Cardiac muscle cell (in vitro differentiated cells and primary cell): ENCODE measurements at regions not wholly inside any gene's neighbourhood (a gene's known extent, or its start where the extent isn't known, plus 50 kb on each side); places are given as distances from the start of the nearest gene placed in this dataset.

ENCODE experiments used
- DNase-seq, 2 donors: peaks; one replicate each; pipeline versions ENCODE4 v3.0.0 to v3.0.0-alpha.2; 2010 to 2017; ENCODE audit warnings: low read depth in 1 of 2, low spot score in 1 of 2
- H3K27ac ChIP-seq: fragments of 200-600 bp; sonication (generic); 2 replicates; pipeline ENCODE4 v1.5.1; 2016
- H3K27me3 ChIP-seq: fragments of 200-600 bp; sonication (generic); 2 replicates; pipeline ENCODE4 v1.6.0; 2016; ENCODE audit warnings: control low read depth
- H3K36me3 ChIP-seq: fragments of 200-600 bp; sonication (generic); 2 replicates; pipeline ENCODE4 v1.5.1; 2016; ENCODE audit warnings: control low read depth
- H3K4me1 ChIP-seq: fragments of 200-600 bp; sonication (generic); 2 replicates; pipeline ENCODE4 v1.8.1; 2017; ENCODE audit warnings: low read depth, mild to moderate bottlenecking, mixed run types
- H3K4me3 ChIP-seq: fragments of 200-600 bp; sonication (generic); 2 replicates; pipeline ENCODE4 v1.5.1; 2016; ENCODE audit warnings: mild to moderate bottlenecking
- H3K9me3 ChIP-seq: fragments of 200-600 bp; sonication (generic); 2 replicates; pipeline ENCODE4 v1.5.1; 2017; ENCODE audit warnings: low read depth, mild to moderate bottlenecking, control low read depth
- CTCF ChIP-seq: IDR thresholded peaks from 2 replicates; pipeline ENCODE4 v1.5.1; 2012; ENCODE audit warnings: low read depth, mild to moderate bottlenecking, low read length

- H3K4me3 ChIP-seq, result no peak overlapping the region
- H3K27me3 ChIP-seq, result no peaks in the 10 kb centered on the region
- no peak overlapping the region for H3K27ac ChIP-seq
- H3K9me3 ChIP-seq, result no peaks in the 10 kb centered on the region
- DNase-seq, result no peak
- TF ChIP-seq CTCF, result no peak
- H3K4me1 ChIP-seq, result no peaks in the 10 kb centered on the region
- H3K36me3 ChIP-seq, result no peaks in the 10 kb centered on the region
Measured at GRCh38 chr6:169383265-169383664, 129.6 kb upstream of the THBS2 start.

- no peak for TF ChIP-seq CTCF
- H3K9me3 ChIP-seq, result no peaks in the 10 kb centered on the region
- DNase-seq, result no peak
- H3K27me3 ChIP-seq, result no peaks in the 10 kb centered on the region
- no peak overlapping the region for H3K4me3 ChIP-seq
- H3K27ac ChIP-seq, result no peak overlapping the region
- no peaks in the 10 kb centered on the region for H3K36me3 ChIP-seq
- no peaks in the 10 kb centered on the region for H3K4me1 ChIP-seq
Measured at GRCh38 chr6:169382735-169383134, 129.1 kb upstream of the THBS2 start.

- H3K4me1 ChIP-seq, result no peaks in the 10 kb centered on the region
- H3K36me3 ChIP-seq, result no peaks in the 10 kb centered on the region
- no peak for DNase-seq
- H3K27ac ChIP-seq, result no peak overlapping the region
- no peaks in the 10 kb centered on the region for H3K27me3 ChIP-seq
- no peaks in the 10 kb centered on the region for H3K9me3 ChIP-seq
- no peak overlapping the region for H3K4me3 ChIP-seq
- TF ChIP-seq CTCF, result no peak
Measured at GRCh38 chr6:169381988-169382387, 128.3 kb upstream of the THBS2 start.

GRCh38 chr6:169380493-169380892 lies 126.8 kb upstream of the THBS2 start:
- Histone ChIP-seq H3K27me3 (no peaks in the 10 kb centered on the region), H3K4me1 (no peaks in the 10 kb centered on the region), H3K27ac (no peak overlapping the region), H3K9me3 (no peaks in the 10 kb centered on the region), H3K4me3 (no peak overlapping the region), H3K36me3 (no peaks in the 10 kb centered on the region)
- no peak for DNase-seq
- TF ChIP-seq CTCF, result no peak

- no peak for DNase-seq
- Histone ChIP-seq H3K27me3 (no peaks in the 10 kb centered on the region), H3K36me3 (no peaks in the 10 kb centered on the region), H3K4me3 (no peak overlapping the region), H3K4me1 (no peaks in the 10 kb centered on the region), H3K9me3 (no peaks in the 10 kb centered on the region), H3K27ac (no peak overlapping the region)
- TF ChIP-seq CTCF, result no peak
Measured at GRCh38 chr6:169379495-169380070, 125.9 kb upstream of the THBS2 start.
